Endodermal cell (in vitro differentiated cells): ENCODE measurements at regions not wholly inside any gene's neighbourhood (a gene's known extent, or its start where the extent isn't known, plus 50 kb on each side); places are given as distances from the start of the nearest gene placed in this dataset.

Source experiments
- DNase-seq: peaks from one replicate; pipeline ENCODE4 v3.0.0-alpha.2; 2017
- H3K27ac ChIP-seq: 2 replicates; pipeline ENCODE4 v1.5.1; 2013; ENCODE audit warnings: mild to moderate bottlenecking, low read depth, low read length, moderate library complexity
- H3K27me3 ChIP-seq: 2 replicates; pipeline ENCODE4 v1.6.1; 2013; ENCODE audit warnings: mild to moderate bottlenecking, low read length, moderate library complexity; ENCODE audit not compliant: insufficient read depth, control insufficient read depth, poor library complexity, severe bottlenecking
- H3K36me3 ChIP-seq: 2 replicates; pipeline ENCODE4 v1.7.0; 2013; ENCODE audit warnings: mild to moderate bottlenecking, low read length, moderate library complexity; ENCODE audit not compliant: control insufficient read depth, insufficient read depth
- H3K4me1 ChIP-seq: one replicate; pipeline ENCODE4 v1.7.0; 2013; ENCODE audit warnings: low read length; ENCODE audit not compliant: control insufficient read depth, insufficient read depth
- H3K4me3 ChIP-seq: 2 replicates; pipeline ENCODE4 v1.5.1; 2013; ENCODE audit warnings: mild to moderate bottlenecking, low read length, moderate library complexity
- H3K9ac ChIP-seq: 2 replicates; pipeline ENCODE4 v1.6.1; 2013; ENCODE audit warnings: mild to moderate bottlenecking, low read length, moderate library complexity; ENCODE audit not compliant: poor library complexity, severe bottlenecking; ENCODE audit errors: extremely low read depth
- H3K9me3 ChIP-seq: 2 replicates; pipeline ENCODE4 v1.6.1; 2013; ENCODE audit warnings: mild to moderate bottlenecking, low read length, moderate library complexity; ENCODE audit not compliant: control insufficient read depth
- H3K27ac Mint-ChIP-seq: 2 replicates; pipeline ENCODE4 v1.8.0; 2020; ENCODE audit warnings: mixed read lengths
- H3K27me3 Mint-ChIP-seq: 2 replicates; pipeline ENCODE4 v1.8.0; 2021; ENCODE audit warnings: mild to moderate bottlenecking, mixed read lengths; ENCODE audit not compliant: insufficient read depth
- H3K36me3 Mint-ChIP-seq: 2 replicates; pipeline ENCODE4 v1.8.0; 2020; ENCODE audit warnings: low read depth, mixed read lengths
- H3K4me1 Mint-ChIP-seq: 2 replicates; pipeline ENCODE4 v1.8.0; 2020; ENCODE audit warnings: mixed read lengths
- H3K4me3 Mint-ChIP-seq: 2 replicates; pipeline ENCODE4 v1.8.0; 2020; ENCODE audit warnings: mild to moderate bottlenecking, moderate library complexity, mixed read lengths
- H3K9me3 Mint-ChIP-seq: 2 replicates; pipeline ENCODE4 v1.8.0; 2020; ENCODE audit warnings: mild to moderate bottlenecking, mixed read lengths
- WGBS, 2 experiments: methylation state at CpG; one replicate each; pipeline versions ENCODE4 v1.1.5 to v1.1.7; 2013; ENCODE audit warnings: missing lambda C conversion rate in 2 of 2, mixed read lengths in 1 of 2; ENCODE audit not compliant: insufficient coverage in 1 of 2, insufficient read length in 1 of 2; 5-methylcytosine and 5-hydroxymethylcytosine counted together
- TF ChIP-seq, protein P1 (sequence below): fragments of 200-600 bp; sonication (generic); conservative IDR thresholded peaks from 2 replicates; pipeline ENCODE4 v1.5.0; 2021; ENCODE audit warnings: antibody characterized with exemption, mild to moderate bottlenecking

DNA sequence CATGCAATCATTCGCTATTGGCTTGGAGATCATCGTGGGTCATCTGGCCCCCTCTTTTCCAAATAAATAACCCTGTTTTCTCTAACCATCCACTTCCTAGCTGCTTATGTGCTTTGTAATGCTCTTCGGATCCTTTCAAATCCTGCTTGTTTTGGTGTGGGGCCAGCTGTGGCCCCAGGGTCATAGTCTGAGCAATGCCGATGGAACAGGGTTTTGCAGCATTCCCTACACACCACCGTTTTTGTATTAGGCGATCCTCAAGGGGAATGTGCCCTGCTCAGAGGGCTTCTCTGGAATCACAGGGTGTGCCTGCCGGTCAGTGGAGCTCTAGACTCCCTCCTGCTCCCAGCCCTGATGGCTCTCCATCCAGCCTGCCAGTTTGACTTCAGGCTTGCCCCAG, 78.1 kb upstream of the NRXN3 start:
- peaks cover 10% of the 10 kb centered on the region for H3K9me3 Mint-ChIP-seq
- H3K27ac Mint-ChIP-seq = no peak overlapping the region
- no peak overlapping the region for H3K4me3 Mint-ChIP-seq
- TF ChIP-seq, protein P1, sequence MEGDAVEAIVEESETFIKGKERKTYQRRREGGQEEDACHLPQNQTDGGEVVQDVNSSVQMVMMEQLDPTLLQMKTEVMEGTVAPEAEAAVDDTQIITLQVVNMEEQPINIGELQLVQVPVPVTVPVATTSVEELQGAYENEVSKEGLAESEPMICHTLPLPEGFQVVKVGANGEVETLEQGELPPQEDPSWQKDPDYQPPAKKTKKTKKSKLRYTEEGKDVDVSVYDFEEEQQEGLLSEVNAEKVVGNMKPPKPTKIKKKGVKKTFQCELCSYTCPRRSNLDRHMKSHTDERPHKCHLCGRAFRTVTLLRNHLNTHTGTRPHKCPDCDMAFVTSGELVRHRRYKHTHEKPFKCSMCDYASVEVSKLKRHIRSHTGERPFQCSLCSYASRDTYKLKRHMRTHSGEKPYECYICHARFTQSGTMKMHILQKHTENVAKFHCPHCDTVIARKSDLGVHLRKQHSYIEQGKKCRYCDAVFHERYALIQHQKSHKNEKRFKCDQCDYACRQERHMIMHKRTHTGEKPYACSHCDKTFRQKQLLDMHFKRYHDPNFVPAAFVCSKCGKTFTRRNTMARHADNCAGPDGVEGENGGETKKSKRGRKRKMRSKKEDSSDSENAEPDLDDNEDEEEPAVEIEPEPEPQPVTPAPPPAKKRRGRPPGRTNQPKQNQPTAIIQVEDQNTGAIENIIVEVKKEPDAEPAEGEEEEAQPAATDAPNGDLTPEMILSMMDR = no peak
- 88 to 95% methylated on average over 4 to 7 of the region's 7 CpGs for WGBS, 2 experiments
- DNase-seq = no peak
- Histone ChIP-seq H3K9ac (no peak overlapping the region), H3K4me1 (no peaks in the 10 kb centered on the region), H3K4me3 (no peak overlapping the region), H3K27ac (no peak overlapping the region), H3K9me3 (no peaks in the 10 kb centered on the region), H3K27me3 (no peaks in the 10 kb centered on the region), H3K36me3 (no peaks in the 10 kb centered on the region)
- no peaks in the 10 kb centered on the region for H3K4me1 Mint-ChIP-seq
- H3K36me3 Mint-ChIP-seq = no peaks in the 10 kb centered on the region
- no peaks in the 10 kb centered on the region for H3K27me3 Mint-ChIP-seq

DNA sequence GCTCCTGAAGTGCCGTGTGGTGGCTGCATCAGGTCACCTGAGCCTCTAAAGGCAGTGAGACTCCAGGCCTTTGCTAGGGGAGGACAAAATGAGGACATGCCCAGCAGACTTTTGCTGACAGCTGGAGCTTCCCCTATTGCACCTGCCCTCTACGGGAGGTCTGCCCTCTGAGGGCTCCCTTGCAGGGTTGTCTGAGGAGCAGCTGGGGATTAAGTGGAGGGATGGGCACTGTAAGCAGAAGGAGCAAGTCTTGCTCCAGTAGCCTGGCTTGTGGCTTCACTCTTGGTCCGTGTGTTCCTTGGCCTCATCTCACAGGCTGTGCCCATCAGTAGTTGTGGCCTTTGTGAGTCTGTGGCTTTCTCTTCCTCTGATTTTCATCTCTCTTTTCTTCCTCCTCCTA, 66.9 kb upstream of the NRXN3 start:
- H3K27ac Mint-ChIP-seq = no peak overlapping the region
- Histone ChIP-seq H3K27ac (no peak overlapping the region), H3K9me3 (no peaks in the 10 kb centered on the region), H3K9ac (no peak overlapping the region), H3K27me3 (no peaks in the 10 kb centered on the region), H3K4me3 (no peak overlapping the region), H3K4me1 (no peaks in the 10 kb centered on the region), H3K36me3 (no peaks in the 10 kb centered on the region)
- TF ChIP-seq, protein P1 = no peak
- no peak for DNase-seq
- no peaks in the 10 kb centered on the region for H3K36me3 Mint-ChIP-seq
- H3K4me1 Mint-ChIP-seq = no peaks in the 10 kb centered on the region
- no peak overlapping the region for H3K4me3 Mint-ChIP-seq
- no peaks in the 10 kb centered on the region for H3K9me3 Mint-ChIP-seq
- 92 to 100% methylated on average over 3 of the region's 3 CpGs for WGBS, 2 experiments
- peaks cover 2% of the 10 kb centered on the region for H3K27me3 Mint-ChIP-seq

DNA sequence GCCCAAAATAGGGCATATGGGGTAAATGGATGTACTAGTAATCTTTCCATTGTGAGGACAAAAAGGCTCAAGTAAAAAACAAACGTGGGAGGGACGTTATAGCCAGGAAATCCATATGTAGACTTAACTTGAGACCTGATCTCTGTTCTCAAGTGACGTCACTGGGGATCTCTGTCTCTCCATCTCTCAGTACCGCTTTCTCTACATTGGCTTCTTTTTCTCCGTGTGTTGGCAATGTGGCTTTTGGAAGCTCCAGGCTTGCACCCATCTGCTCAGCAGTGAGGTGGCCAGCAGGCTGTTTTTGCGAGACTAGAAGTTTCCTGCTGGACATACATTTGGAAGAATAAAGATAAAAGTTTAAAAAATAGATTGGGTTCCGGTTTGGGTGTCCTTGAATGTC, 66.0 kb upstream of the NRXN3 start:
- H3K27me3 Mint-ChIP-seq = peaks cover 2% of the 10 kb centered on the region
- no peak overlapping the region for H3K9ac ChIP-seq
- no peak overlapping the region for H3K27ac Mint-ChIP-seq
- no peaks in the 10 kb centered on the region for H3K9me3 Mint-ChIP-seq
- no peaks in the 10 kb centered on the region for H3K36me3 Mint-ChIP-seq
- no peaks in the 10 kb centered on the region for H3K36me3 ChIP-seq
- H3K4me3 ChIP-seq = no peak overlapping the region
- 83 to 90% methylated on average over 6 to 7 of the region's 7 CpGs for WGBS, 2 experiments
- no peaks in the 10 kb centered on the region for H3K27me3 ChIP-seq
- no peak for DNase-seq
- no peak overlapping the region for H3K27ac ChIP-seq
- no peaks in the 10 kb centered on the region for H3K9me3 ChIP-seq
- TF ChIP-seq, protein P1 = no peak
- H3K4me1 Mint-ChIP-seq = no peaks in the 10 kb centered on the region
- H3K4me1 ChIP-seq = no peaks in the 10 kb centered on the region
- H3K4me3 Mint-ChIP-seq = no peak overlapping the region
